ENCODE measurements at regions not wholly inside any gene's neighbourhood (a gene's known extent, or its start where the extent isn't known, plus 50 kb on each side); places are given as distances from the start of the nearest gene placed in this dataset.
"Not testable (repeated sequence)": the region's sequence is repeated elsewhere in the genome, so short reads cannot be mapped to it uniquely, and the experiment has no call there.

- no peak for DNase-seq
Measured at GRCh38 chr3:153440311-153440710, 278.3 kb downstream of the RAP2B start.

GRCh38 chr3:153442386-153442785, 280.4 kb downstream of the RAP2B start:
- DNase-seq: no peak

GRCh38 chr3:153442799-153443487, 280.9 kb downstream of the RAP2B start:
- DNase-seq: no peak

- no peak for DNase-seq
Measured at GRCh38 chr3:153443961-153444360, 281.9 kb downstream of the RAP2B start.

GRCh38 chr3:153445817-153446216, 283.8 kb downstream of the RAP2B start:
- DNase-seq: no peak

GRCh38 chr3:153448151-153448829, 286.3 kb downstream of the RAP2B start:
- DNase-seq: no peak

- no peak for DNase-seq
Measured at GRCh38 chr3:153456833-153457545, 295.0 kb downstream of the RAP2B start.

GRCh38 chr3:153458881-153459280, 296.9 kb downstream of the RAP2B start:
- DNase-seq: no peak

GRCh38 chr3:153462545-153462944, 300.5 kb downstream of the RAP2B start:
- DNase-seq: no peak

GRCh38 chr3:153463895-153464294, 301.9 kb downstream of the RAP2B start:
- no peak for DNase-seq

- DNase-seq: no peak
Measured at GRCh38 chr3:153469162-153469561, 307.1 kb downstream of the RAP2B start.

GRCh38 chr3:153484842-153485241, 322.8 kb downstream of the RAP2B start:
- DNase-seq: no peak

GRCh38 chr3:153495422-153495821, 333.4 kb downstream of the RAP2B start:
- DNase-seq: no peak

- DNase-seq: no peak
Measured at GRCh38 chr3:153502682-153503081, 340.7 kb downstream of the RAP2B start.

GRCh38 chr3:153503873-153504272, 341.8 kb downstream of the RAP2B start:
- no peak for DNase-seq

GRCh38 chr3:153506205-153506604, 344.2 kb downstream of the RAP2B start:
- DNase-seq: not testable (repeated sequence)

- DNase-seq: not testable (repeated sequence)
Measured at GRCh38 chr3:153506686-153507085, 344.7 kb downstream of the RAP2B start.

- no peak for DNase-seq
Measured at GRCh38 chr3:153513236-153513635, 351.2 kb downstream of the RAP2B start.

- DNase-seq: no peak
Measured at GRCh38 chr3:153528473-153528872, 366.4 kb downstream of the RAP2B start.

- DNase-seq: no peak
Measured at GRCh38 chr3:153539263-153539662, 377.2 kb downstream of the RAP2B start.

- DNase-seq: no peak
Measured at GRCh38 chr3:153545471-153545870, 383.4 kb downstream of the RAP2B start.

GRCh38 chr3:153547970-153548369, 385.9 kb downstream of the RAP2B start:
- no peak for DNase-seq

GRCh38 chr3:153549686-153550085, 387.7 kb downstream of the RAP2B start:
- not testable (repeated sequence) for DNase-seq
